GM21528 (cell line): ENCODE measurements at regions not wholly inside any gene's neighbourhood (a gene's known extent, or its start where the extent isn't known, plus 50 kb on each side); places are given as distances from the start of the nearest gene placed in this dataset.

ENCODE experiments used
- ATAC-seq: cut with Tn5 transposase; IDR thresholded peaks from one replicate; pipeline ENCODE4 v1.9.1; 2021; ENCODE audit warnings: mild to moderate bottlenecking, moderate library complexity; ENCODE audit not compliant: unreplicated experiment, low FRiP score

DNA sequence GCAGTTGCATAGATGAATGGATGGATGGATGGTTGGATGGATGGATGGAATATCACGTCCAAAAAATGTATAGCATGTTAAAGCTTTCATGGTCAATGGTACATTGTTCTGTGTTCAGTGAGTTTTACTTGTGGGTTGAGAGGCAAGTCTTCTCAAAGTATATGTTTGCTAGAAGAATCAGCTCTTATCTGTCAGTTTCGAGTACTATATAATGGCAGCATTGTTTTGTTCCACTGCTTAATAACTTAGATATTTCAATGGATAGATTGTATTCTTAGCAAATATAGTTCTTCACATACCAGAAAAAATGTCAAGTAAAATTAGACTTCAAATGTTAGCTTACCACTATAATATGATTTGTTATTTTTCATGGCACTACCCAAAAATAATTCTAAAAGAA, 100.9 kb upstream of the CDIN1 start:
- no peak for ATAC-seq

GRCh38 chr15:36479200-36479896, 100.1 kb upstream of the CDIN1 start:
- no peak for ATAC-seq

- no peak for ATAC-seq
Measured at GRCh38 chr15:36481156-36481555, 98.3 kb upstream of the CDIN1 start.

- no peak for ATAC-seq
Measured at GRCh38 chr15:36483409-36483808, 96.0 kb upstream of the CDIN1 start.

- ATAC-seq: no peak
Measured at GRCh38 chr15:36484038-36484778, 95.2 kb upstream of the CDIN1 start.

DNA sequence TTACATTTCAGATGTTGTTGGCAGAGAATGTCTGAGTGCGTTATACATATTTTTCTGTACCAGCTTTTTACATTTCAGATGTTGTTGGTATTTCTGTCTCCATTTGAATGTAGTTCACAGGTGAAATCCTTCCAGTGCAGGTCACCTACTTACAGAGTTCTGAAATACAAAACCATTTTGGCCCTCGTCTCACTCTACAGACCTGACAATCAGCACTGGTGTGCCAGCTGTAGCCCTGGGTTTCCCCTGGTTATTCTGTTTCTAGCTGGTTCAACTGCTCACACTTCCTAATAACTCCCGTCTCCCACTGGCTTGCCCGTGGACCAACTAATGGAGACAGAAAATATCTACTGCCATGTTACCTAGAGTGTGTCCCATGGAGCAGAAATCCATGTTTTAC, 87.5 kb upstream of the CDIN1 start:
- ATAC-seq: no peak

GRCh38 chr15:36495456-36495991, 83.9 kb upstream of the CDIN1 start:
- no peak for ATAC-seq

DNA sequence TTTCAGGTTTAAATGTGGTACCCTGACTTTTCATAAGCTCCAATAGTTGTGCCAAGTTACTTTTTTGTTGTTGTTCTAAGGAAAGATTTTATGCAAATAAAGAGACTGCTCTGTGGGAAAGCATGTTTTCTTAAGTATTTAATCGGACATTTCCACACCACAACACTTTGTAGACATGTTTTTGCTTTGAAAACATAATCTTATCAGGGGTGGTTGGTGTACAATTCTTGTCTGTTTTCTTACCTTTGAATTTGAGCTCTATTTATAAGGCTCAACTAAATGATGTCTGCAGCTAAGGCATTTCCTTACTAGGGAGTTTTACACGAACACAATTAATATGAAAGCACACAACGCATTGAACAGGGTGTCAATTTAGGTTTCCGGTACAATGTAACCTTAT, 81.5 kb upstream of the CDIN1 start:
- ATAC-seq: no peak

GRCh38 chr15:36498401-36498800, 81.0 kb upstream of the CDIN1 start:
- no peak for ATAC-seq

- no peak for ATAC-seq
Measured at GRCh38 chr15:36498916-36499315, 80.5 kb upstream of the CDIN1 start.

DNA sequence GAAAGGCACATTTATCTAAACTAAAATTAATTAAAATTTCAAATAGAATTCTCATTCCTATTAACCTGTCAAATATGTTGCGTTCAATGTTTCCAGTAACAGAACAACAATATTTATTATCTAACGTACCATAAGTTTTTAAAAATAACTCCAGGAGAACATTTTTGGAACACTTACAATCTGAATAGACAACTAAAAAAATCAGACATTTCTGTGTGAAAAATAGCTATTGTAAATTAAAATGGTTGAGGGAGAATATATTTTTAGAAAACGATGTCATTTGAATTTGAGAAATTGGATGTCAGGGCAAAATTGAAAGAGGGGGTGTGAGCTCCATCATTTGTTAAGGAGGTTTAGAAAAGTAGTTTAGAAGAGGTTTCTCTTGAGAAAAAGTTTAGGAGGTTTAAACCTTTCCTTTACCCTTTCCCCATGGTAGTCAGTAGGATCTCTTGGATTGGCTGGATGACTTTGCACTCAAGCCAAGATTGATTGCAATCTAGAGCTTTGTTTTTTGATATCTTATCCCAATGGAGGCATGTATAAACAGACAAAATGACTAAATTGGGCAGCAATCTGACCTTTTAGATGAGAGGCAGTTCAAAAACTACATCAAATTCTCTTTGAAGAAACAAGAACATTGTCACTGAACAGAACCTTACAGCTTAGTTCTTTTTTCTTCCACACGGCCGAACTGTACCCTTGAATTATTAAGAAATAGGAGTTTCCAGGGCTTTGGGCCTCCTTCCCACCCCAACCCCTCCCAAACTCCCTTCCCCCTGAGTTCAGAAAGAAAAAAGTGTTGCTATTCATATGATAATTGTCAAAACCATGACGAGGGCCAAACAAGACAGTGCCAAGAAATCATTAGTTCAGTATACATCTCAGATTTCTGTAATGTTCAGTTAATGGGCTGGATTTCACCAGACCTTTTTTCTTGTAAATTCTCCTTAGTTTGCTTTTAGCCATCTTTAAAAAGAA, 79.7 kb upstream of the CDIN1 start:
- no peak for ATAC-seq

DNA sequence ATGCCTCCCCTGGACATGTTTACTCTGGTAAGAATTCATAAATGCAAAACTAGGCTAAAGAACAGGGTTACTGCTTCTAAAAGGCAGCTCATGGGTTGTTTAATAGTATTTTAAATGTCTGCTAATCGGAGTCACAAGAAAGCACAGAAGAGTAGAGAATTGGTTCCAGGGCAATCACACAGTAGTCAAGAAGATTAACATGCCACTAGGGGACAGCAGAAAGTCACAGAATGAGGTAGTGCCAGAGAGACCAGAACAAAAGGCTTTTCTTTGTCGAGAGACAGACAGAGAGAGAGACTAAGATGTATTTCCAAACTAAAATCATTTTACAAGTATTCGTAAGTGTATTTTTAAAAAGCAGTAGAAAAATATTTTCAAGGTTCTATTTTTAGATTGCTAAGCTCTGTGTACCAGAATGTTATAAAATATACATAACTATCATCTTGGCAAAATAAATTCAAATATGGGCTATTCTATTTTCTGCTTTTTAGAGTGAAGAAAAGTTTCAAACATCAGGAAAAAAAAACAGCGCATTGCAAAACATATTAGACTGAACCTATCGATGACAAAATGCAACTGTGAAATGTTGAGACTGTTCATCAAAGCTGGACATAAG, 78.3 kb upstream of the CDIN1 start:
- ATAC-seq: no peak

GRCh38 chr15:36502509-36502908, 76.9 kb upstream of the CDIN1 start:
- ATAC-seq: no peak

DNA sequence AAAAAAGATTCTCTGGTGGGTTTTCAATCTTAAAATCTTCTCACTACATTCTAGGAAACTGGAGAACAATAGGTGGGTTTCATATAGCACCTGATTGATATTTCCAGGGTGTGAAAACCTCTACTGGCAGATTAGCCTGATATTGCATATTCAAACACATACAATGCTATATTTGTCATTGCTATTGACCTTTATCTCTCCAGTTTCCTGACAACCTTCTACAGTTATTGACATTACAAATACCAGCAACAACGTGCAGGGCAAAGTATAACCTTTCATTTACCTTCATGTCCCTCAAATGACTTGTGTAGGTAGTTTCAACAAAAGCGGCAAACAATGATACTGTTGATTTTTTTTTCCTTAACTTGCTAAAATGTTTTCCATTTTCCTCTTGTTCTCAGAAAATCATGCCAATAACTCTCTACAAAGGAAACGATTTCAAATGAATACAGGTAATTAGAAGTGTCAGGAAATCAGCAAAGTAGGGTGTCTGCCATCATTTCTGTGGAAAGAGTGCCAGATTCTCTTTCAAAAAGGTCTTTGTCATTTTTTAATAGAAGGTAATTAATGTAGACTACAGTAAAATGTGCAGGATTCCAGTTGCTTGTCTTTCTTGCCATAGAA, 72.6 kb upstream of the CDIN1 start:
- no peak for ATAC-seq

GRCh38 chr15:36507458-36507857, 72.0 kb upstream of the CDIN1 start:
- ATAC-seq: no peak

DNA sequence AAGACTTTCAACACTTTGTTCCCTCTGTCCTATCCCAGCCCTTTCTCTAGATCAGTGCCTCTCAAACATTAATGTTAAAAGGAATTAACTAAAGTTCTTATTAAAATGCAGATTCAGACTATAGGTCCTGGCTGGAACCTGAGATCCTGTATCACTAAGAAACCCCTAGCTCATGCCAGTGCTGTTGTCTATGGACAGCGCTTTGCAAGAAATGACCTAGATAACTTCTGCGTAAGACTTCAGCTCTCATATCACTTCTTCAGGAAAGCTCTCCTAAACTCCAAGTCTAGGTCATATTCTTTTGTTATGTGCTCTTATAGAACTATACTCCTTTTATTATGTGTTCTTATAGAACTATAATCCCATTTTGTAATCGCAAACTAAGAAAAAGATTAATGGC, 67.8 kb upstream of the CDIN1 start:
- no peak for ATAC-seq

DNA sequence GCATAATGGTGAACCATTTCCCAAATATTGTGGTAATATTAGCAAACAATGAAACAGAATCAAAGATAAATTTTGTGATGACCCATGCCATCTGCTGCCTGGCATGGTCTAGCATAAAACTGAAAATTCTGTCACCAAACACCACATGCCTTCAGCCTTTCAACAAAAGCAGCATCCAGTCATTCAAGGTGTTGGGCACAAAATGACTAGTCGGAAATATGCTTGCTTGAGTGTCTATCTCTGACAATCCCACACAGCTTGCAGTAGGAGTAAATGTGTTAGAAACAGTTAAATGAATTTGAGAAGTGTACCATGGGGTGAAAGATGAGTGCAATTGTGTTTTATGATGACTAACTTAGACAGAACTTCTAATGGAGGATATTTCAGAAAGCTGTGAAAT, 61.7 kb upstream of the CDIN1 start:
- no peak for ATAC-seq

DNA sequence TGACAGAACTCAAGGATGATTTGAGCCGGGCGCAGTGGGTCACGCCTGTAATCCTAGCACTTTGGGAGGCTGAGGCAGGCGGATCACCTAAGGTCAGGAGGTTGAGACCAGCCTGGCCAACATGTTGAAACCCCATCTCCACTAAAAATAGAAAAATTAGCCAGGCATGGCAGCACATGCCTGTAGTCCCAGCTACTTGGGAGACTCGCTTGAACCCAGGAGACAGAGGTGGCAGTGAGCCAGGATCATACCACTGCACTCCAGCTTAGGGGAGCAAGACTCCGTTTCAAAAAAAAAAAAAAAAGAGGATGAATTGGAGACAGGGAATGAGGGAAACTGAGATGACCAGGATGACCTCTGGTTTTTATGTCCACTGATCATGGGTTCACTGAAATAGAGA, 60.4 kb upstream of the CDIN1 start:
- ATAC-seq: no peak

DNA sequence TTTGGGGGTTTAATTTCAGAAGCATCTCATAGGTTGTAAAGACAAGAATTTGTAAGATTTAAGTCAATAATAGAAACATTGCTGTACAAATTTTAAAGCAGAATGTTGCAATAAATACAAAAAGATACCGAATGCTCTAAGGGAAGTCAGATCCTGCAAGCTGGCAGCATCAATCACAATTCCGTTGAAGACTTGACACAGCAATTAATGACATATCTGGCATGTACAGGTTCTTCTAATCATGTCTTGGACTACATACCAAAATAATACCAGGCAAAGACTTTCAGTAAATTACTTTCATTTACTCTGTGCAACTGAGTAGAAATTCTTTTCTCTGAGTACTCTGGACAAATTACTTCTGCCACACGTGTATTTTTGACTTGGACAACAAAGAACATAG, 54.0 kb upstream of the CDIN1 start:
- ATAC-seq: no peak
